PC-9 (cell line): ENCODE measurements at regions not wholly inside any gene's neighbourhood (a gene's known extent, or its start where the extent isn't known, plus 50 kb on each side); places are given as distances from the start of the nearest gene placed in this dataset.

Experiments used
- BruUV-seq: library from RNA; stranded (reverse); fragments of 400-500 nt; replicated peaks from 2 replicates; lab custom pipeline; 2021; lab: Mats Ljungman, UMichigan
- CTCF ChIA-PET: fragments of 300-600 bp; sonication (Branson Sonifier 250); formaldehyde crosslinking; loops from one replicate; lab custom pipeline; 2022; ENCODE audit warnings: antibody characterized with exemption; lab: Charles Lee
- POLR2A ChIA-PET: fragments of 300-600 bp; sonication (Branson Sonifier 250); formaldehyde crosslinking; loops from one replicate; lab custom pipeline; 2022; ENCODE audit warnings: antibody characterized with exemption; ENCODE audit not compliant: unreplicated experiment; lab: Charles Lee
- DNase-seq, 2 experiments: peaks; one replicate each; pipeline versions ENCODE4 v3.0.0 to v3.0.0-alpha.2; 2015 to 2022; ENCODE audit warnings: mixed read lengths in 1 of 2
- H2AFZ ChIP-seq: fragments of 200-600 bp; sonication (generic); 2 replicates; pipeline ENCODE4 v1.8.1; 2017; ENCODE audit warnings: antibody characterized with exemption
- H3F3A ChIP-seq: fragments of 200-600 bp; sonication (generic); 2 replicates; pipeline ENCODE4 v1.8.1; 2017; ENCODE audit warnings: antibody characterized with exemption, mild to moderate bottlenecking, low read depth; ENCODE audit not compliant: insufficient read depth
- H3K27ac ChIP-seq: fragments of 200-600 bp; sonication (generic); 2 replicates; pipeline ENCODE4 v1.6.1; 2016; ENCODE audit warnings: mixed run types
- H3K27me3 ChIP-seq: fragments of 200-600 bp; sonication (generic); 2 replicates; pipeline ENCODE4 v1.6.1; 2016; ENCODE audit warnings: low read depth, mixed run types; ENCODE audit not compliant: insufficient read depth
- H3K36me3 ChIP-seq: fragments of 200-600 bp; sonication (generic); 2 replicates; pipeline ENCODE4 v1.6.1; 2016; ENCODE audit warnings: low read depth, mixed run types
- H3K4me1 ChIP-seq: fragments of 200-600 bp; sonication (generic); replicated peaks from 2 replicates; pipeline ENCODE4 v1.6.1; 2016; ENCODE audit warnings: mixed run types; ENCODE audit not compliant: insufficient read depth
- H3K4me2 ChIP-seq: fragments of 200-600 bp; sonication (generic); 2 replicates; pipeline ENCODE4 v1.6.1; 2017; ENCODE audit warnings: mixed run types
- H3K4me3 ChIP-seq: fragments of 200-600 bp; sonication (generic); 2 replicates; pipeline ENCODE4 v1.6.1; 2016; ENCODE audit warnings: mixed run types
- H3K79me2 ChIP-seq: fragments of 200-600 bp; sonication (generic); 2 replicates; pipeline ENCODE4 v1.6.1; 2017; ENCODE audit warnings: low read depth, mixed run types
- H3K9me2 ChIP-seq: fragments of 200-600 bp; sonication (generic); 2 replicates; pipeline ENCODE4 v1.8.1; 2017; ENCODE audit warnings: mild to moderate bottlenecking; ENCODE audit not compliant: insufficient read depth
- H3K9me3 ChIP-seq: fragments of 200-600 bp; sonication (generic); 2 replicates; pipeline ENCODE4 v1.8.1; 2016; ENCODE audit warnings: low read depth; ENCODE audit not compliant: insufficient read depth
- H4K20me1 ChIP-seq: fragments of 200-600 bp; sonication (generic); 2 replicates; pipeline ENCODE4 v1.8.1; 2017; ENCODE audit not compliant: insufficient read depth
- EZH2 ChIP-seq: fragments of 200-600 bp; sonication (generic); IDR thresholded peaks from 2 replicates; pipeline ENCODE4 v1.8.0; 2017; ENCODE audit warnings: antibody characterized with exemption, low read depth
- intact Hi-C: fragments of 100-400 bp; cut with micrococcal nuclease; formaldehyde crosslinking; loops from one replicate; pipeline ENCODE4 v1.10.0; 2022; ENCODE audit not compliant: unreplicated experiment
- TF ChIP-seq, protein P1 (sequence below): fragments of 200-600 bp; sonication (generic); conservative IDR thresholded peaks from 2 replicates; pipeline ENCODE4 v1.6.1; 2017; ENCODE audit warnings: mixed run types, antibody characterized with exemption, mild to moderate bottlenecking, moderate library complexity

DNA sequence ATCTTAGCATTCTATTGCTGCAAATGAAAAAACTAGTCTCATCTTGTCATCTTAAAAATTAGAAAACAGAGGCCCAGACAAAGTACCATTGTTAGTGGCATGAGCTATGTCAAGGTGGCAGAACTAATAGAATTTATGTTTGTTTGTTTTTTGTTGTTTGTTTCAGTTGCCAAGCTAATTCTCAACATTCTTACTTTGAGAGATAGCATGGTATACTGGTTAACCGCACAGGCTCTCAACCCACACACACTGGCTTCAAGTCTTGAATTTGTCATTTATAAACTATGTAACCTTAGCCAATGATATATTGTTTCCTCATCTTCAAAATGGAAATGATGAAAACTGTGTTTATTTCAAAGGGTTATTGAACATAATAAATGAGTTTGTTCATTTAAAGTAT lies 367.6 kb upstream of the PLSCR5 start:
- CTCF ChIA-PET = no interaction called here
- no peak for TF ChIP-seq EZH2
- TF ChIP-seq, protein P1, sequence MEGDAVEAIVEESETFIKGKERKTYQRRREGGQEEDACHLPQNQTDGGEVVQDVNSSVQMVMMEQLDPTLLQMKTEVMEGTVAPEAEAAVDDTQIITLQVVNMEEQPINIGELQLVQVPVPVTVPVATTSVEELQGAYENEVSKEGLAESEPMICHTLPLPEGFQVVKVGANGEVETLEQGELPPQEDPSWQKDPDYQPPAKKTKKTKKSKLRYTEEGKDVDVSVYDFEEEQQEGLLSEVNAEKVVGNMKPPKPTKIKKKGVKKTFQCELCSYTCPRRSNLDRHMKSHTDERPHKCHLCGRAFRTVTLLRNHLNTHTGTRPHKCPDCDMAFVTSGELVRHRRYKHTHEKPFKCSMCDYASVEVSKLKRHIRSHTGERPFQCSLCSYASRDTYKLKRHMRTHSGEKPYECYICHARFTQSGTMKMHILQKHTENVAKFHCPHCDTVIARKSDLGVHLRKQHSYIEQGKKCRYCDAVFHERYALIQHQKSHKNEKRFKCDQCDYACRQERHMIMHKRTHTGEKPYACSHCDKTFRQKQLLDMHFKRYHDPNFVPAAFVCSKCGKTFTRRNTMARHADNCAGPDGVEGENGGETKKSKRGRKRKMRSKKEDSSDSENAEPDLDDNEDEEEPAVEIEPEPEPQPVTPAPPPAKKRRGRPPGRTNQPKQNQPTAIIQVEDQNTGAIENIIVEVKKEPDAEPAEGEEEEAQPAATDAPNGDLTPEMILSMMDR = no peak
- BruUV-seq = no TSS peak
- Histone ChIP-seq H3K27ac (no peak overlapping the region), H3K27me3 (no peaks in the 10 kb centered on the region), H3K4me3 (no peak overlapping the region), H3K9me2 (no peaks in the 10 kb centered on the region), H2AFZ (no peak overlapping the region), H3K36me3 (no peaks in the 10 kb centered on the region), H3K4me2 (no peak overlapping the region), H4K20me1 (no peaks in the 10 kb centered on the region), H3F3A (no peaks in the 10 kb centered on the region), H3K79me2 (no peaks in the 10 kb centered on the region), H3K4me1 (no peaks in the 10 kb centered on the region), H3K9me3 (no peaks in the 10 kb centered on the region)
- intact Hi-C loops = no loop called here
- no peak for DNase-seq
- POLR2A ChIA-PET = no interaction called here

DNA sequence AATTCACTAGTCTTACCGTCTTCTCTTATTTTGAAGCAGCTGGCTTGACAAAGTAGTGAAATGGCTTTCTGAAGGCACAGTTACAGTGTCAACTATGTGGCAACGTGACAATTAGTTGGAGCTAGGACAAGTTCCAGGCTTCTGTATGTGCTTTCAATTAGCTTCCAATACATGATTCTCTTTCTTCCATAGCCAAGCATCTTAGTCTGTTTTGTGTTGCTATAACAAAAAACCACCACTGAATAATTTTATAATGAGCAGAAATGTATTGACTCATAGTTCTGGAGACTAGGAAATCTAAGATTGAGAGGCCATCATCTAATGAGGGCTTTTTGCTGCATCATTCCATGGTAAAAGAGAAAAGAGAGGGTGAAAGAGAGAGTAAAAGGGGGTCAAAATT lies 365.1 kb upstream of the PLSCR5 start:
- DNase-seq = no peak
- TF ChIP-seq, protein P1 = no peak
- TF ChIP-seq EZH2 = no peak
- H2AFZ ChIP-seq = no peak overlapping the region
- no TSS peak for BruUV-seq
- no peaks in the 10 kb centered on the region for H3K79me2 ChIP-seq
- no peaks in the 10 kb centered on the region for H3K9me2 ChIP-seq
- H4K20me1 ChIP-seq = no peaks in the 10 kb centered on the region
- H3K36me3 ChIP-seq = no peaks in the 10 kb centered on the region
- H3K9me3 ChIP-seq = no peaks in the 10 kb centered on the region; the same call in 1 of the 2 replicates
- H3F3A ChIP-seq = no peaks in the 10 kb centered on the region
- H3K27ac ChIP-seq = no peak overlapping the region
- no peaks in the 10 kb centered on the region for H3K27me3 ChIP-seq
- ChIA-PET CTCF (no interaction called here), POLR2A (no interaction called here)
- H3K4me3 ChIP-seq = no peak overlapping the region
- H3K4me1 ChIP-seq = no peaks in the 10 kb centered on the region
- intact Hi-C loops = no loop called here
- H3K4me2 ChIP-seq = no peak overlapping the region

DNA sequence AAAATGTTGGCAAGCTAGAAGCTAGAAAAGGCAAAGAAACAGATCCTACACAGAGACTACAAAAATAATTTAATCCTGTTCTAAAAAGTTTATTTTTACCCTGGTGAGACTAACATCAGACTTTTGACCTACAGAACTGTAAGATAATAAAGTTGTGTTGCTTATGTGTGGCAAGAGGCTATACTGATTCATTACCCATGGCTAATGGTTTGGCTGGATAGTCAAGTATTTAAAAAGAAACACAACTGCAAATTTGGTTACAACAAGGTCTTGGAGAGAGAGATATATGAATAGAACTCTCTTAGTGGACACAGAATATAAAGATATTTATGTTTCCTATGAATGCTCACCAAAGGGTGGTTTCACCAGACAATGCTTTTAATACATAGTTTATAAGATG lies 364.2 kb upstream of the PLSCR5 start:
- ChIA-PET CTCF (no interaction called here), POLR2A (no interaction called here)
- H3K27me3 ChIP-seq = no peaks in the 10 kb centered on the region
- H3K4me1 ChIP-seq = no peaks in the 10 kb centered on the region
- no peak overlapping the region for H3K27ac ChIP-seq
- H3K4me3 ChIP-seq = no peak overlapping the region
- no TSS peak for BruUV-seq
- no peaks in the 10 kb centered on the region for H4K20me1 ChIP-seq
- intact Hi-C loops = no loop called here
- H3K9me2 ChIP-seq = no peaks in the 10 kb centered on the region; the same call in 1 of the 2 replicates
- DNase-seq = no peak
- no peak overlapping the region for H2AFZ ChIP-seq
- H3K9me3 ChIP-seq = no peaks in the 10 kb centered on the region; the same call in 1 of the 2 replicates
- H3K4me2 ChIP-seq = no peak overlapping the region
- no peaks in the 10 kb centered on the region for H3K36me3 ChIP-seq
- no peaks in the 10 kb centered on the region for H3F3A ChIP-seq
- TF ChIP-seq, protein P1 = no peak
- TF ChIP-seq EZH2 = no peak
- H3K79me2 ChIP-seq = no peaks in the 10 kb centered on the region
